Subcutaneous abdominal adipose tissue (tissue), 5 donors: ENCODE measurements at regions not wholly inside any gene's neighbourhood (a gene's known extent, or its start where the extent isn't known, plus 50 kb on each side); places are given as distances from the start of the nearest gene placed in this dataset.

Experiments
- H3K27ac ChIP-seq: one replicate; pipeline ENCODE4 v1.7.0; 2013; ENCODE audit warnings: low read depth, mild to moderate bottlenecking, inconsistent platforms, low read length, moderate library complexity
- H3K27me3 ChIP-seq, 5 donors: one replicate each; pipeline ENCODE4 v1.7.0; 2013; ENCODE audit warnings: low read length in 5 of 5, inconsistent platforms in 1 of 5; ENCODE audit not compliant: control insufficient read depth in 5 of 5, insufficient read depth in 4 of 5
- H3K36me3 ChIP-seq, 5 donors: one replicate each; pipeline ENCODE4 v1.7.0; 2013; ENCODE audit warnings: low read length in 5 of 5; ENCODE audit not compliant: control insufficient read depth in 5 of 5, insufficient read depth in 5 of 5
- H3K4me1 ChIP-seq, 5 donors: one replicate each; pipeline ENCODE4 v1.7.0; 2013; ENCODE audit warnings: low read length in 5 of 5, mild to moderate bottlenecking in 3 of 5, moderate library complexity in 1 of 5; ENCODE audit not compliant: control insufficient read depth in 5 of 5, insufficient read depth in 5 of 5
- H3K4me3 ChIP-seq, 5 donors: one replicate each; pipeline ENCODE4 v1.7.0; 2013; ENCODE audit warnings: low read length in 5 of 5, low read depth in 1 of 5
- H3K9ac ChIP-seq, 5 donors: one replicate each; pipeline ENCODE4 v1.7.0; 2013; ENCODE audit warnings: low read length in 5 of 5, mild to moderate bottlenecking in 4 of 5, moderate library complexity in 3 of 5
- H3K9me3 ChIP-seq, 5 donors: one replicate each; pipeline ENCODE4 v1.7.0; 2013; ENCODE audit warnings: low read length in 5 of 5; ENCODE audit not compliant: control insufficient read depth in 5 of 5
- donor health status: healthy.
- donor health status: healthy.
- donor health status: healthy.
- donor health status: healthy.
- donor health status: healthy.

DNA sequence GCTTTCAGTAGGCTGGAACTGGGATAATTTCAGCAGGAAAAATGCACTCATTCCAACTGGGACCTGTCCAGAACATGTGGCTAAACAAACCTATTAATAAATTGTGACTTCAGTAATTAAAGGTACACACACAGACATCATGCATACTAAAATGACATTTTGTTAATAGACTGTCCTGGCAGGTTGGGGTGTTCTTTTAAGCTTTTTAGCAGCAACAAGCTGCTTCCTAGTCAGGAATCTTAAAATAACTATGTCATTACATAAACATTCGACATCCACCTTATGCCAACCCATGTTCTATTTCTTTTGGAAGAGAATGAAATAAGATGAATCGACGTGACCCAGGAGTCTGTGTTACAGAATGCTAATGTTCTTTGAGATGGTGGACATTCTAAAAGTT lies 435.7 kb downstream of the TXNL1 start:
- no peaks in the 10 kb centered on the region for H3K27me3 ChIP-seq
- no peak overlapping the region for H3K27ac ChIP-seq
- no peak overlapping the region for H3K9ac ChIP-seq
- peaks cover 3 to 18% (median 10%) of the 10 kb centered on the region in 5 donors for H3K9me3 ChIP-seq
- H3K4me1 ChIP-seq = peaks cover 0 to 17% (median 0%) of the 10 kb centered on the region in 5 donors
- H3K36me3 ChIP-seq = no peaks in the 10 kb centered on the region
- no peak overlapping the region for H3K4me3 ChIP-seq

DNA sequence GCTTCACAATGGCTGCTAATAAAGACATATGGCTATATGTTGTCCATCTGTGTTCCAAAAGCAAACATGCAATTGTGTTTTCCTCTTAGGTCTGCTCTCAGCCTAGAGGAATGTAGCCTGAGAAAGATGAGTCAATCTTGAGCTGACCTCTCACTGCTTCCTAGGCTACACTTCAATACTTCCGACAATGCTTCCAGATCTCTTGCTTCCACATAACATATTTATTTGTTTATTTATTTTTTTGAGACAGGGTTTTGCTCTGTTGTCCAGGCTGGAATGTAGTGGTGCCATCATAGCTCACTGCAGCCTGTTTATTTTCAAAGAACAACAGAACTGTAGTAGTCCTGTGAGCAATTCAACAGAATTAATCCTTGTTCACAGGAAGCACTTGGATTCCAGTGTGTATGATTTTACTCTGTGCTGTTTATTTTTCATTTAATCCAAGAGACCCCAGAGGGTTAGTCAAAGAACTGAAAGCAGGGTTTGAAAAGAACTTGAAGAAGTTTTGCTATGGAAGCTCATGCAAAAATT lies 437.9 kb downstream of the TXNL1 start:
- H3K27me3 ChIP-seq = no peaks in the 10 kb centered on the region

DNA sequence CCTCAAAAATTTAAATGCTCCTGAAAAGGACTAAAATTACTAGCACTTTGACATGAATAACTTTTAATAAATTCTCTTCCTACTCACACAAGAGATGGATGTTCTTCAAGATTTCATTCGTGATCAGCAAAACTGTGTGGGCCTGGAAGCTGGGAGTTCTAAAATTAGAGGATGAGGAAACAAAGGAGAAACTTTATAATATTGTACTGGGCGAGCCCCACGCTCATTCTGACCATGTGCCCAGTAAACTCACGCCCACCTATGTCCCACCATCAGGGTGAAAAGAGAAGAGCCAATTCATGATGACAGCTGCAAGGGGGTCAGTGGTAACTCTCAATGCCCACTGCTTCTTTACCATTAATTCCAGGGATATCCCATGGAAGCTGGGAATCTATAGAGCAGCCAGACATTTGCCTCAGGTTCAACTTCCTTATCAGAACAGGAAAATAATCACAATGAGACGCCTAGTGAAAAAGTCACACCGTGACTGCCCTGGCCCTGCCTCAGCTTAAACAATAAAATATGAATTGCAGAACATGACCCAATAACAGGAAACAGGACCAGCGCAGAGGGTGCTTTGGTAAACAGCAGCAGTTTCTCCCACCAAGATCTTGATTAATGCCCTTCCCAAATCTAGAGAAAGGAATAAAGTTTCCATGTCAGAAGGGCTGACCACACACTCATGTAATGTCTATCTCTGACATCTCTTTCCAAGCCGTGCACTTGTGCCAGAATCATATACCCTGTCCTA lies 438.6 kb downstream of the TXNL1 start:
- Histone ChIP-seq H3K4me1 (peaks cover 0 to 17% (median 0%) of the 10 kb centered on the region in 5 donors), H3K36me3 (no peaks in the 10 kb centered on the region), H3K9ac (no peak overlapping the region), H3K27me3 (no peaks in the 10 kb centered on the region), H3K4me3 (no peak overlapping the region), H3K9me3 (peaks cover 3 to 16% (median 10%) of the 10 kb centered on the region in 5 donors), H3K27ac (no peak overlapping the region)

More for the DNA sequence above, 437.9 kb downstream of the TXNL1 start:
- Histone ChIP-seq H3K9ac (no peak overlapping the region), H3K36me3 (no peaks in the 10 kb centered on the region), H3K4me3 (no peak overlapping the region), H3K27ac (no peak overlapping the region), H3K4me1 (peaks cover 0 to 17% (median 0%) of the 10 kb centered on the region in 5 donors), H3K9me3 (peaks cover 3 to 18% (median 10%) of the 10 kb centered on the region in 5 donors)

DNA sequence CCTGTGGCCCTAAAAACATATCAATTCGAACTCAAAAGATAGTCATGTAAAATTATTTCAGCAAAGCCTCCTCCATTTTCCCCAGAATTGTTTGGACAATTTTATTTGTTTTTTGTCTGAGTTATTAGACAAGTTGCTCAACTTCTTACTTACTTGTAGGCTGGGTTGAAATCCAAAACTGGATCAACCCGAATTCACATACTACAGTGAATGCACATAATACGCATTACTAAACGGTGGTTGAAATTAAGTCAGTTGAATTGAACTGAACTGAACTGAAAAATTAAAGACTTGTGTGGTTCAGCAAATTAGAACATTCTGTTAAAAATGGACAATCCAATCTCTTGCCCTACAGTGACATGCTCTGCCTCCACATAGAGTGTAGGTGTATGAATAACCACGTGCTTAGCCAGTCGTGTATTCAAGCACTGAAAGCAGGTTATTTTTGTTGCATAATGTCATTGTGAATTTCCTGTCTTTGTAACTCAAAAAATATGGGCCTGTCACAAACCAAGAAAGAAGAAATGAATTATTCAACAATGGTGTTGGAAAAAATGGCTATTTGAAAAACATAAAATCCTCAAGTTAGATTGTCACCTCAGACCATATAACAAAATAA lies 441.0 kb downstream of the TXNL1 start:
- peaks cover 0 to 12% (median 0%) of the 10 kb centered on the region in 5 donors for H3K4me1 ChIP-seq
- peaks cover 0 to 6% (median 0%) of the 10 kb centered on the region in 5 donors for H3K9me3 ChIP-seq
- no peak overlapping the region for H3K4me3 ChIP-seq
- no peaks in the 10 kb centered on the region for H3K36me3 ChIP-seq
- H3K27ac ChIP-seq = no peak overlapping the region
- no peak overlapping the region for H3K9ac ChIP-seq
- no peaks in the 10 kb centered on the region for H3K27me3 ChIP-seq

DNA sequence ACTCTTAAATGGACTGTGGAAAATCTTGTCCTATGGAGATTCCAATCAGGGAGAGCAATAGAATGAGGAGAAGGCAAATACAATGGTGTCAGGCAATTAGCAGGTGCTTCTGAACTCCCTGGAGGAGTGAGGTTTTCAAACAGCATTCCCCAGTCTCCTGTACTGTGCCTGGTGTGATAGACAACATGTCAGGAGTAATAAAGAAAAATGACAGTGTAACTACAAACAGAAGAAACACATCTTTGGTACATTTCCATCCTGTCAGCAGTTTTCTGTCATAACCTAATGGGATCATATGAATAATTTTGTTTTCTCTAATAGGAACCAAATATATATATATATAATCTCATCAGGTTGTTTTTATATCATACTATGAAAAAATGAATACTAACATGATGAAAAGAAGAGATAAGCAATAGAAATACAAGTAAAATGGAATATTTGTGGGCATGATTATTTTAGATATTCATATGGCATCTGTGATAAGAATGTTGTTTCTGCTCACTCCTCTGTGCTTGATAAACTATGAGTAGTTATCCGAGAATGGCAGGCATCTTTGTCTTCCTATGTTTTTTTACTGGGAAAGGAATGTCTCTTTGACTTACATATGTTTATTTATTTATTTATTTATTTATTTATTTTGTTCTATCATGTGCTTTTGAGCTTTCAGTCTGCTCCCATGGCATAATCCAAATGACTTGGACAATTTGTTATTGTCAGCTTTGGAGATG lies 441.7 kb downstream of the TXNL1 start:
- H3K36me3 ChIP-seq = no peaks in the 10 kb centered on the region
- H3K27me3 ChIP-seq = no peaks in the 10 kb centered on the region
- H3K27ac ChIP-seq = no peak overlapping the region
- peaks cover 0 to 6% (median 0%) of the 10 kb centered on the region in 5 donors for H3K9me3 ChIP-seq
- H3K4me3 ChIP-seq = no peak overlapping the region
- H3K9ac ChIP-seq = no peak overlapping the region
- H3K4me1 ChIP-seq = peaks cover 0 to 8% (median 0%) of the 10 kb centered on the region in 5 donors

DNA sequence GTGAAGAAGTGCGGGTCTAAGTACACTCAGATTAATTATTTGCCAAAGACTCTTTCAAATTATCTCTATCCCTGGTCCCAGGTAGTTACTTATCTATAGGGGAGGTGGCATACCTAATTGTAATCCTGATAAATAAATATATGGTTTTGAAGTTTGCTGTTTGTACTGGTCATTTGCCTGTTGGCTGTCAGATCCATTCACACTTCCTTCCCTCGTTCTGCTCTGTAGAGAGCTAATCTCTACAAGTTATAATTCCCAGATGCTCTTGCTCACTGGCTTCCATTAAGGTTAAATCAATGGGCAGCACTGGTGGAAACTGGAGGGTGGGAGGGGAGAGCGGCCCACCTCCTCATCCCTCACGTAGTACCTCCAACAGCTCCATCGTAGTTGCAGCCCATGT lies 447.1 kb downstream of the TXNL1 start:
- Histone ChIP-seq H3K9ac (no peak overlapping the region), H3K4me3 (no peak overlapping the region), H3K4me1 (no peaks in the 10 kb centered on the region), H3K36me3 (no peaks in the 10 kb centered on the region), H3K27me3 (no peaks in the 10 kb centered on the region), H3K27ac (no peak overlapping the region), H3K9me3 (no peaks in the 10 kb centered on the region)

DNA sequence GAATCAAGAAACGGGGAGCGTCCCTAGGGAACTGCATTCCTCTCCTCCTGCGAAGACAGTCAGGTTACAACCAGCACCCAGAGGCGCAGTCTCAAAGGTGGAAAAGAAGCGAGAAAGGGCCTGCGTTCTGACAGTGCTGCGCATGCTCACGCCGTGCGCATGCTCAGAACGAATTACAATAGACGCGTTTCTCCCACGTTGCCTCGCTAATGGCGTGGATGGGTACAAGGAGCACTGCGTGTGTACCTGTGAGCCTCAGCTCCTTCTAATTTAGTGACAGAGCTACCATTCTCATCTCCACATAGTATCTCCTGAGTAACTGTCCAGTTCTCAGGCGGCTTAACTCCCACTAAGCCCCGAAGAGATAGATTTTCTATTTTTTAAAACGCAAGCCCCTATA lies 448.8 kb downstream of the TXNL1 start:
- Histone ChIP-seq H3K4me1 (no peaks in the 10 kb centered on the region), H3K9me3 (no peaks in the 10 kb centered on the region), H3K27me3 (no peaks in the 10 kb centered on the region), H3K36me3 (no peaks in the 10 kb centered on the region), H3K27ac (no peak overlapping the region), H3K9ac (no peak overlapping the region), H3K4me3 (no peak overlapping the region)

DNA sequence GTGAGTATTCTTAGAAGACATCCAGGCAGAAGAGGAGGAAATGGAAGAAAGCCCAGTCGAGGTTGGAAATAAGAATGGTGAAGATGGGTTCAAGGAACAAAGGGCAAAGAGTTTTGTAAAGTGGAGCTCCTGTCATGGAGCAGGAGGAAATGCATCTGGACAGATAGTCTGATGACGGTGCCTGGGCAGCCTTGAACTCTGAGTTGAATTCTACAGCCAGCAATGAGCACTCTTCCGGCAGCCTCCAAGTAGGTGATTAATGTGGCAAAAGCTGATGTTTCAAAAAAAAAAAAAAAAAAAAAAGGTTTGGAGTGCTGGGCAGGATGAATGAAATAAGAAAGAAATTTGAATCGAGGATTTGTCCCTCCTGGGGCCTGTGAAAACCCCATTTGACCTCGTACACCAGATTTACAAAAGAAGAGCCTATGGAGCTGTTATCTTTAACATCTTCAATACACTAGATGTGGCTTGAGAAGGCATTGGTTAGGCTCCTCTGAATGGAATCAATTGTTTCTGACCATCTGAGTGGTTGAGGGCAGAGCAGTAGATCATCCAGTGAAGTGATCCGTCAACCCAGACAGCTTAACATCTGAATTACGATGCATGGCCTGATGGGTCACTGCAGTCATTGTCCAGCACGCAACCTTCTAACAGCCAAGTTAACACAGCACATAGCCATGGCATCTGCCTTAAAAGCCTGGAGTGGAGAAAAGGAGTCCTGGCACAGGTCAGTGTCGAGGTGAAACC lies 449.7 kb downstream of the TXNL1 start:
- Histone ChIP-seq H3K27ac (no peak overlapping the region), H3K4me1 (no peaks in the 10 kb centered on the region), H3K9me3 (no peaks in the 10 kb centered on the region), H3K36me3 (no peaks in the 10 kb centered on the region), H3K9ac (no peak overlapping the region), H3K27me3 (no peaks in the 10 kb centered on the region), H3K4me3 (no peak overlapping the region)

DNA sequence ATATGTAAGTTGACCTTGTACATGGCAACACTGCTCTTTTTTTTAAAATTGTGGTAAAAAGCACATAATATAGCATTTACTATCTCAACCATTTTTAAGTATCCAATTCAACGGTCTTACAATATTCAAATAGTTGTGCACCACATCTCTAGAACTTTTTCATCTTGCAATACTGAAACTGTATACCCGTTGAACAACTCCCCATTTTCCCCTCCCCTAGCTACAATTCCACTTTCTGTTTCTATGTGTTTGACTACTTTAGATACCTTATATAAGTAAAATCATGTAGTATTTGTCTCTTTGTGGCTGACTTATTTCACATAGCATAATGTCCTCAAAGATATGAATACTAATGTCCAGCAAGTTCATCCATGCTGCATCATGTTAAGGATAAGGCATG lies 452.1 kb downstream of the TXNL1 start:
- no peaks in the 10 kb centered on the region for H3K9me3 ChIP-seq
- no peaks in the 10 kb centered on the region for H3K27me3 ChIP-seq
- no peaks in the 10 kb centered on the region for H3K4me1 ChIP-seq
- H3K9ac ChIP-seq = no peak overlapping the region
- no peak overlapping the region for H3K4me3 ChIP-seq
- no peaks in the 10 kb centered on the region for H3K36me3 ChIP-seq
- no peak overlapping the region for H3K27ac ChIP-seq
